HG02610 (cell line): ENCODE measurements at regions not wholly inside any gene's neighbourhood (a gene's known extent, or its start where the extent isn't known, plus 50 kb on each side); places are given as distances from the start of the nearest gene placed in this dataset.
A peak's percentile ranks its signal among the peaks of the same experiment; 100 is the strongest.
"Not testable (repeated sequence)": the region's sequence is repeated elsewhere in the genome, so short reads cannot be mapped to it uniquely, and the experiment has no call there.

Experiments used
- ATAC-seq: cut with Tn5 transposase; IDR thresholded peaks from one replicate; pipeline ENCODE4 v1.9.1; 2021; ENCODE audit warnings: mild to moderate bottlenecking, moderate library complexity; ENCODE audit not compliant: unreplicated experiment

- no peak for ATAC-seq
Measured at GRCh38 chr5:123940416-123940815, 428.4 kb downstream of the CSNK1G3 start.

GRCh38 chr5:123937230-123937629, 425.3 kb downstream of the CSNK1G3 start:
- ATAC-seq = no peak

DNA sequence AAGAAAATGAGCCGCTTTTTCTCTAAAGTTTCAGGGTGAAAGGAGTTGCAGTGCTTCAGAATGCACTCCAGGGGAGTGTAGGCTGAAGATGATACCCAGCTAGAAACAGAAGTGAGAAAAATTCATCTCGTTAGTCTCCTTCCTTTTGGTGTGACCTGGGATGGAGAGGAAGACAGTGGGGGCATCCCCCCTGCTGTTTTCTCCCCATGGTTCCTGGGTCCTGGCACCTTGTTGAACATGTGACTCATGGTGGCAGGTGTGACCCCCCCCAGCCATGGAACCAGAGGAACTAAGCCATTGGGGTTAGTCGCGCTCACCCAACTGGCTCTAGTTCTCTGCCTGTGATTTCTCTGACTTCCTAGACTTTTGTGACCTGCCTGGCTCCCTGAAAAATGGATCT, 424.6 kb downstream of the CSNK1G3 start:
- no peak for ATAC-seq

- ATAC-seq = not testable (repeated sequence)
Measured at GRCh38 chr5:123933812-123934211, 421.8 kb downstream of the CSNK1G3 start.

GRCh38 chr5:123929055-123929474, 417.1 kb downstream of the CSNK1G3 start:
- peak; percentile 88 for ATAC-seq

GRCh38 chr5:123928401-123928800, 416.4 kb downstream of the CSNK1G3 start:
- no peak for ATAC-seq

DNA sequence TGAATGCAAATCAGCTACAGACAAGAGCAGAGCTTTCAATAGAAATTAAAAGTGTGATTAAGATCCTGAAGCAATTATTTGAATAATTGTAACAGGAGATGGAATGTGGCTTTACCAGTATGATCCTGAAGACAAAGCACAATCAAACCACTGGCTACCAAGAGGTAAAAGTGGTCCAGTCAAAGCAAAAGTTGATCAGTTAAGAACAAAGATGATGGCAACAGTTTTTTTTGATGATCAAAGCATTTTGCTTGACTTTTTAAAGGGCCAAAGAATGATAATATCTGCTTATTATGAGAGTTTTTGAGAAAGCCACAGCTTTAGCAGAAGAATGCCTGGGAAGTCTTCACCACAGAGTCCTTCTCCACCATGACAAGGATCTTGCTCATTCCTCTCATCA, 409.2 kb downstream of the CSNK1G3 start:
- no peak for ATAC-seq

- no peak for ATAC-seq
Measured at GRCh38 chr5:123916345-123917121, 404.6 kb downstream of the CSNK1G3 start.

DNA sequence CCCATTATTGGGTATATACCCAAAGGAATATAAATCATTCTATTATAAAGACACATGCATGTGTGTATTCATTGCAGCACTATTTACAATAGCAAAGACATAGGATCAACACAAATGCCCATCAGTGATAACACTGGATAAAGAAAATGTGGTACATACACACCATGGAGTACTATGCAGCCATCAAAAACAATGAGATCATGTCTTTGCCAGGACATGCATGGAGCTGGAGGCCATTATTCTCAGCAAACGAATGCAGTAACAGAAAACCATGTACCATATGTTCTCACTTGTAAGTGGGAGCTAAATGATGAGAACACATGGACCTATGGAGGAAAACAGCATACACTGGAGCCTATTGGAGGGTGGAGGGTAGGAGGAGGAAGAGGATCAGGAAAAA, 402.4 kb downstream of the CSNK1G3 start:
- no peak for ATAC-seq

DNA sequence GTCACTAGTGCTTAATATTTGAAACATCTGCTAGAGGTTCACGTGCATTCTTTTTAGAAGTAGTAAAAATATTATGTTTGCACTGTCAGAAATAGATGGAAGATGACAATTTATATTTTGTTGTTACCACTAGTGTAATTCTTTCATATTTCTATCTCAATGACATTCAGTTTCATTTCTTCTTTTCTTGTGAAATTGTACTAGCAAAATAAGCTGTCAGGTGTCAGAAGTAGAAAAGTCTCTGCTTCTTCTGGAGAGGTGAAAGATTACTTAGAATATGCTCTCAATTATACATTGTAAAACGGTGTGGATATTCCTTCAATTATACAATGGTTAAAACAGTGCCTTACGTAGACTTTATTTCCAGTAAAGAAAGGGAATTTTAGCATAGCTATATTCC, 395.4 kb downstream of the CSNK1G3 start:
- no peak for ATAC-seq

DNA sequence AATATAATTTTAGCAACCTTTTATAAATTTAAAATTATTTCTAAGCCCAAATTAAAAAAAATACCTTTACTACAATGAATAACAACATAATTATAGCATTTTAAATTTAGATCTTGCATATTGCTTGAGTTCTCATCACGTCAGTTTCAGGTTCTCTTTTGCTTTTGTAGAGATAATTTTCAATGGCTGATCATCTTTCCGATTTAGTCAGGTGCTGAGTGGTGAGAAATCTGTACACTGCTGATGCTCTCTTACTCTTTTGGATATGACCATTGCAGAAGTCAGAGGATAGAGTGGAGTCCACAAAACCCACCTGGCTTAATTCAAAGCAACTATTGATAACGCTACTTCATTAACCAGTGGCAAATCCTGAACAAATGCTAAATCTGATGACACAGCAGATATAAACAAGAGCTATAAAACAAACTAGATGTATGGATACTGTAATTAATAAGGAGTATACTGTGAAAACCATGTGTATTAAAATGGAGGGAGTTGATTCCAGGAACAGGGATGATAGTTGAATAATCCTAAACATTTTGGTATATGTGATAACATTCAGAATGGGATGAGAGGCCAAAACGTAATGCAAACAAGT, 394.8 kb downstream of the CSNK1G3 start:
- ATAC-seq = no peak

GRCh38 chr5:123885081-123885480, 373.1 kb downstream of the CSNK1G3 start:
- no peak for ATAC-seq

DNA sequence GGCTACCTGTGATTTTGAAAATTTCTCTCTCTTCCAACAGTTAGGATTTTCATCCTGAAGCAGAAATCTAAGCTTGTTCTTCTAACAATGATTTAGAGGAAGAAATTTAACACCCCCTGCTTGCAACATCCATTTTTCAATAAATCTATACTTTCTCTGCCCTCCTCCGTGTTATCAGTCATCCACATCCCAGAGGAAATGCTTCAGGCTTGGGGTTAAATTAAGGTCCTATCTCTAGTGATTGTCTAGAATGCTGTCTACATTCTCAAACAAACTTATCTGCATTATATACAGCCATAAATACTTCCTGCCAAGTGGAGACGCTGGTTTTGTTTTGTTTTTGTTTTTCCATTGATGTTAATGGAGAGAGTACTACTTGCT, 371.0 kb downstream of the CSNK1G3 start:
- no peak for ATAC-seq

GRCh38 chr5:123882319-123882964, 370.5 kb downstream of the CSNK1G3 start:
- ATAC-seq = no peak

- ATAC-seq = no peak
Measured at GRCh38 chr5:123881759-123882244, 369.8 kb downstream of the CSNK1G3 start.

- no peak for ATAC-seq
Measured at GRCh38 chr5:123880875-123881274, 368.9 kb downstream of the CSNK1G3 start.

- ATAC-seq = no peak
Measured at GRCh38 chr5:123879071-123879470, 367.1 kb downstream of the CSNK1G3 start.

DNA sequence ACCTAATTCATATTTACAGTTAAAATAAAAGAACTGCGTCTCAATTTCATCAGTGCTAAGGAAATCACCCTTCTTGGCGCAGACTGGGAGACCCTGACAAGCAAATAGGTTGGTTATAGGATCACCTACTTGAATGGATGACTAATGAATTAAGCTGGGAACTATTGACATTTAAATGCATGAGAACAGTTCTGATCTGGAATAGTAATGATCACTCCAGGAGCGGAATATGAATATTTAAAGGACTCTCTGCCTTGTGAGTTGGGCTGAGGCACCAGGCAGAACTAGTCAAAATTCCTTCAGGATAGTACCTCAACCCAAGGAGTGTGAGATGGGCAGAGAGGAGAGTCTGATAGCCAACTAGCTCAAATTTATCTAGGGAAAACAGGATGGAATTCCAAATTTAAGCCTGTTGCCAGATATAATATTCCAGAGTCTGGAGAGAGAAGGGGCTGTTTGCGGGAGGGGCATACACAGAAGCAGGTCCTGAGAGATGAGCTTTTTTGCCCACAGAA, 364.4 kb downstream of the CSNK1G3 start:
- ATAC-seq = no peak

DNA sequence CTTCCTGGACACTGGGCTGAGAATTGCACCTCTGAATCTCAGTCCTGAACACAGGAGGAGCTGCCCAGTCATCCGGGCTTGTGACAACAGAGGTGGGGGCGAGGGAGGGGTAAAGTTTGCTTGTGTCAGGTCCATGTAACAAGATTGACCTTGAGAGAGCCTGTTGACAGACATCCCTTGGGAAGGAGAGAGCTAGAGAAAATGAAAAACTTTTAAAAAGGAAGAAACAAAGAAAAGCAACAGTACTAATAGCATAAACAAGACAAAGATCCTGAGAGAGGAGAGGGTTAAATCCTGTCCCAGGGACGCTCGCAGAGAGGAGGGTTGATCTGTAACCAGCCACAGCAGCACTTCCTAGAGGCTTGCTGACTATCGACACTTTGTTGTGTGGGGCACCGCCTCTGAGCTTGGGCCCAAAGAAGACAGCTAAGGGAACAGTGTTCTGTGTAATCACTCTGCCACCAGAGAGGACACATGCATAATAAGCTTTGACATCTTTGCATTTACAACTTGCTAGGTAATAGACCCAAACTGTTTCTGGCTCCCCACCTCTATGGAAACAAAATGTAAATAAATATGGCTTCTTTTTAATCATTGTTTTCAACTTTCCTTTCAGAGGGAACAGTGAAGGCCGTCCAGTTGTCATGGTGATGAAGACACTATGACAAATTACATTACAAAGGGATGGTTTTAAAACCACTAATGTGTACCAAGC, 363.7 kb downstream of the CSNK1G3 start:
- ATAC-seq = no peak

DNA sequence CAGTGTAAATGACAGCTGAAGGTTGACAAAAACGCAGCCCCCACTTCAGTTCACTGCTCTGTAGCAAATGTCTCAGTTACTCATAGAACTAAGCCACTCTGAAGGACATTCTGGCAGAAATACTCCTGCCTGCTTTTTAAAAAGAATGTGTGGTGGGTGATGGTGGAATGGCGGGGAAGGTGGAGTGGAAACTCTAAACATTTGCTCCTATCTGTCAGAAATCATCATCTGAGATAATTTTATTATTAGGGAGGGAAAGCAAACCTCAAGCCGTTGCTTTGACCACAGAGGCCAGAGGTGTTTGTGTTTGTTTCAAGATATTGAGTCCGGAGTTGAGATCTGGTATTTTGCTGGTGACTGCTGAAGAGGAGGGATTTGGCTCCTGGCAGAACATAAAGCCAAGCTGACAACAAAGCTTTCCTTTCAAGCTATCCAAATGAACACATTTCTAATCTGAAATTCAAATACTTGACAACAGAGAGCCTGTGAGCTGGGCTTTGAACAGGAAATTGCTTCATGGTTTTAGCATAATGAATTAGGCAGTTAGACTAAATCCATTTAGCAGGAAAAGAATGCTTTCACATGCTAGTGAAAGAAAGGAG, 362.7 kb downstream of the CSNK1G3 start:
- ATAC-seq = no peak

- ATAC-seq = no peak
Measured at GRCh38 chr5:123873846-123874245, 361.9 kb downstream of the CSNK1G3 start.
